DOHH2 (cell line): ENCODE measurements at regions not wholly inside any gene's neighbourhood (a gene's known extent, or its start where the extent isn't known, plus 50 kb on each side); places are given as distances from the start of the nearest gene placed in this dataset.

ENCODE experiments used
- CTCF ChIP-seq: fragments of 200-600 bp; sonication (generic); IDR thresholded peaks from one replicate; pipeline ENCODE4 v1.5.1; 2014; ENCODE audit warnings: antibody characterized with exemption, mild to moderate bottlenecking, low read depth, low read length; ENCODE audit not compliant: poor library complexity, severe bottlenecking
- EZH2phosphoT487 ChIP-seq: fragments of 200-600 bp; sonication (generic); IDR thresholded peaks from 2 replicates; pipeline ENCODE4 v1.6.1; 2017; ENCODE audit warnings: borderline replicate concordance, mild to moderate bottlenecking, antibody characterized with exemption, low read length, moderate library complexity, mixed read lengths

DNA sequence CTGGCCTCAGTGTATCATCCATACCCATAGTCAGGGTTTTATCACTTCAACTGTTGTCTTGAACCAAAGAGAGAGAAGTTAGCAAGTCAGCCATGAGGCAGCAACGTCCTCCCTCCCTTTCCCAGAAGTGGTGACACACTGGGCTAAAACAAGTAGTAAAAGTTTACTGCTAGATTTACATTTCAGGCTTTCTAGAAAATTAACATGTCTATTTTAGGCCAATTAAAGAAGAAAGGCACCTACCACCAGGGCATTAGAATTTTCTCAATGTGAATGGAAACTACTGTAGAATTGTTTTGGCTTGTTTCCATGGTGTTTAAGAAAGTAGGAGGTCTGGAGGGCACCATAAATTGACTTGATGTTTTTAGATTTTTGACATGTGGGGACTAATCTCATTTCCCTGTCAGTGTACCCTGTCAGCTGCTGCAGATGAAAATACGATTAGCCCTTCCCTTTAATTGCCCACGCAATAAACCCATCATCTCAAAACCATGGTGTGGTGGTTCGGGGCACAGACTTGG, 121.8 kb upstream of the ELL2 start:
- TF ChIP-seq CTCF (no peak), EZH2phosphoT487 (no peak)
